NCI-H2107 treated with DMSO at 0.1 percent for 48 hours (cell line): ENCODE measurements at regions not wholly inside any gene's neighbourhood (a gene's known extent, or its start where the extent isn't known, plus 50 kb on each side); places are given as distances from the start of the nearest gene placed in this dataset.

Source experiments
- DNase-seq: peaks from one replicate; lab custom pipeline; 2025; ENCODE audit not compliant: unreplicated experiment; lab: John Stamatoyannopoulos, UW

DNA sequence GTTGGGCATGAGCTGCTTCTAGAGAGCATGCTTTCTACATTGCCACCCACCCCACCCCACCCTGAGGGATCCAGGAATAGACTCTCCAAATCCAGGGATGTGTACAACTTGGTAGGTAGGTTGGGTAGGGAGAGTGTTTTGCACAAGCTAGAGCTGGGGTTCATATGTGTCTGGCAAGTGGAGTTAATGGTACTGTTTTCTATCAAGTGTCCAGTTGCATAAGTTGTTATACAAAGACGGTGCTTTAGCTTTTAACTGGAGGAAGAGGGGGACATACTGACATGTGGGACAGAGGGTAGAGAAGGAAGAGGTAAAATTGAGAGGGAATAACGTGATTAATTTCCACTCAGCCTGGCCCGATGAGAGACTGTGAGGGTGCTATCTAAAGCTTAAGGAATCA is 51.0 kb upstream of the TNC start:
- DNase-seq: no peak

DNA sequence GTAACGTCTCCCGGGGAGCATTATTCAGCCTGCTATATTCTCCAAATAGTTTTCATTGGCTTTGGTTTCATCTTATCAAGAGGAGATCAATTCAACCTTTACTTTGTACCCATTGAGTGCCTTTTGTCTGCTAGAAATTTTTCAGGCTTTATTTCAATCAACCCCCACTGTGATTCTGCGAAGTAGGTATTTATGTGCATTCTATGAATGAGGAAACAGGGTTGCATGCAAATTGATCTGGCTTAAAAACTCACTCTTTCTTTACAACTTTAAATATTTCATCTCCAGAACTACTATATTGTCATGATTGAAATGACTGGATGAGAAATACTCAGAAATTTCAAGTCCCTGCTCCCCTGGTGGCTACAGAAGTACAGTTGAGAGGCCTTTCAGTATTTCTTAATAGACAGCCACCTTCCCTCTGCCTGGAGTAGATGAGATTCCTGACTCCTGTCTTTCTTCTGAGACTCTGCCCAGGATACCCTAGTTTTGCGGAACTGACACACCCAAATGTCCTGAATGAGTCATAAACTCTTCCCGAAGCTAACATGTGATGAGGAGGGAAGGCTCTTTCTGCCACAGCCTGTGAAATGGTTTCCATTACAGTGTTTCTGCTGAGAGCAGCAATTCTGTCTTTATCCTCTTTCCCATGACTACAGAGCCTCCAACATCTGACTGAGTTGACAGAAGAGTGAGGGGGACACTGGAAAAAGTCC is 52.6 kb upstream of the TNC start:
- no peak for DNase-seq

DNA sequence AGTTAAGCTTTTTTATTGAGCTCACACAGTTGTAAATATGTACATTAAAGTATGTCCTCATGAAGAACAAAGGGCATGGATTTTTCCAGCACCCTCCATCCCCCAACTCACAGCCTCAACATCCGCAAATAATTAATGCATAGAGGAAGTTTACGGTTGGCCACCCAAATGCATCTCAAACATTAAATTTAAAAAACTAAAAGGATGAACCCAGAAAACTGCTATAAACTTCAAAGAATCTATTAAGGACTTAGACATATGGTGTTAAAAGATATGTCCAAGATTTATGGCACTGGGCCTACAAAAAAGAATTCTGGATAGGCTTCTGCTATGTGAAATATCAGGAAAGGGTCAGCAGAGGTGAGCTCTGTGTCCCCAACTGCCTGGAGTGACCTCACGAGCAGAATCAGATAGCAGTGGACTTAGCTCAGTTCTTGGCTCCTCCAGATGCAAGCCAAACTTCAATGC is 54.0 kb upstream of the TNC start:
- DNase-seq: no peak

DNA sequence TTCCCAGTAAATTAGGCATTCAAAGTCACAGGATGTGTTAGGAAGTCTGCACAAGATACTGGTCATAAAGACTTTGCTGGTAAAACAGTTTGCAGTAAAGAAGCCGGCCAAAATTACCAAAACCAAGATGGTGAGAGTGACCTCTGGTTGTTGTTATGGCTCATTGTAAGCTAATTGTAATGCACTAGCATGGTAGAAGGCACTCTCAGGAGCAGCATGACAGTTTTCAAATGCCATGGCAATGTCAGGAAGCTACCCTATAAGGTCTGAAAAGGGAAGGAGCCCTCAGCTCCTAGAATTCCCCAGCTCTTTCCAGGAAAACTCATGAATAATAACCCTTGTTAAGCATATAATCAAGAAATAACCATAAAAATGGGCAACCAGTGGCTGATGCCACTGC is 64.3 kb upstream of the TNC start:
- no peak for DNase-seq

DNA sequence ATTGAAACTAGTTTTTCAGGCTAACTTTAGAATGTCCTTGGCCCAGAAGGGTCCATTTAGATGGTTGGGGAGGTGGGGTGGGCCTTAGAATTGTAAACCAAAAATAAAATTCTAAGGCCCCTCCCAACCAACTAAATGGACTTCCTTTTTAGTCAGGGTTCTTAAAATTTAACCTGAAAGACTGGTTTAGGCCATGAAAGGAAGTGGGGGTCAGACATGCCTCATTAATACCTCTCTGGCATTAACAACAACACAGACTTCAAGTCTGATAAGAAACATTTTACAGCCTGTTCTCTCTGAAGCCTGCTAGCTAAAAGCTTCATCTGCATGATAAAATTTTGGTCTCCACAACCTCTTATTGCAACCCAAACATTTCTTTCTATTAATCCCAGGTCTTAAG is 65.5 kb upstream of the TNC start:
- DNase-seq: no peak

DNA sequence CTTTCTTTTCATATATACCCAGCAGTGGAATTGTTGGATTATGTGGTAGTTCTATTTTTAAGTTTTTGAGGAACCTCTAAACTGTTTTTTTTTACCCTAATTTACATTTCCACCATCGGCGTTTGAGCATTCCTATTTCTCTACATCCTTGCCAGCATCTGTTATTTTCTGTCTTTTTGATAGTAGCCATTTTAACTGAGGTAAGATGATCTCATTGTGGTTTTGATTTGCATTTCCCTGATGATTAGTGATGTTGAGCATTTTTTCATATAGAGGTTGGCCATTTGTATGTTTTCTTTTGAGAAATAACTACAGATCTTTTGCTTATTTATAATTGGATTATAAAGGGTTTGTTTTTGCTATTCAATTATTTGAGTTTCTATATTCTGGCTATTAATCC is 71.7 kb upstream of the TNC start:
- DNase-seq: no peak

DNA sequence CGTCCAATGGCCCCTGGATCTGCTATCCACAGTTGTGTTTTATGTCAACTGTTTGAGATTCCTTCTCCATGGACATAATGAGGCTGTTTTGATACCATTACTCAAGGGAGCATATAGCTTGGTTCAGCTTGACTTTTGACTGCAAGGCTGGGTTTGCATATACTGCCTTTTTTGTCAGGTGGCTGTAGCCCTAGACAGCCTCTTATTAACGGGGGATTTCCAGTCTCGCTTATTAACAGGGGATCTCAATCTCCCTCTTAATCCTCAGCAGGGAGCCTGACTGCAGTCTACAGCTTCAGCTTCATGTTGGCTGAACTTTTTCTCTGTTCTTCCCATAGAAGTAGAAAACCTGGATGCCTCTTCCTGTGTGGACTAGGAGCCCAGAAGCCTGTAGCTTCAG is 73.7 kb upstream of the TNC start:
- no peak for DNase-seq

DNA sequence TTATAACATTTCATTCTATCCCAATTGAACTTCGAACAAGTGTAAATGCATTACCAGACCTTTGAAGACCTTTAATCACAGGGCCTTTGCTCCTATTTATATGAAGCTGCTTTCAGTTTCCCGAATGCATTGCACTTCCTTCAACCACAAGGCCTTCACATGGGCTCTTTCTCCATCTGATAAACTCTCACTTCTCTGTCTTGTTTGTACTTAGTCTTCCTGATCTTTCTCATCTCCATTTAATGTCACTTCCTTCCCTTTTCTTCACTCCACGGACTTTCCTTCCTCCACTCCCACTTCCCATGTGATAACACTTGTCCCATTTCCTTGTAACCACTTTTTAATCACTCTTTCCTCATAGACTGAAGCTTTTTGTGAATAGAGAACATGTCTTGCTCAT is 74.3 kb upstream of the TNC start:
- DNase-seq: no peak

DNA sequence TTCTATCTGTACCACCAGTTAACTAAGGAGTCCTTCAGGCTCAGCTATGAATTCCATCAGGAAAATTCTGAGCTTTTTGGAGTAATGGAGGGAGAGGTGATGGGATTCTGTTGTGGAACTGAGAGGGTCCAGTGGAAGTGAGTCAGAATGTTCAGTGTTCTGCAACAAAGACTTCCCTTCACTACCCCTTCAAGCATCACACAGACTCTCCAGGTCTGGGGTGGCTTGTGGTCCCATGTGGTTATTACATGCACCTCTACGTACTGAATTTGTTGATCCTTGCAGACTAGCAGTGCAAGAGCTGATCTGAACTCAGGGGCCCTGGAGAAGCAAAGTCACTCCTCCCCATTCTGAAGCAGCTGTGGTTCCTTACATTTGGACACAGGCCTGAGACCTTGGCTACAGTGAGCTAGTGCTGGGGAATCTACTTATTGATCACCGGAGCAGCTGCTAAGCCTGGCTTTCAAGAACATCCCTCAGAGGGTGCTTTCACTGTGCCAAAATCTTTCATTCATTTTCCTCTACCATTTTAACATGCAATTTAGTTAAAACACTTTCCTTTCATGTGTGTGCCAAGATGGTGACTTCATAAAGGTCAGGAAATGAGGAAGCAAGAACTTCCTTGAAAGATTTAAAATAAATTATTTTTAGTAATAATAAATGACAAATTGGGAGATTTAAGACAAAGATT is 75.0 kb upstream of the TNC start:
- no peak for DNase-seq

DNA sequence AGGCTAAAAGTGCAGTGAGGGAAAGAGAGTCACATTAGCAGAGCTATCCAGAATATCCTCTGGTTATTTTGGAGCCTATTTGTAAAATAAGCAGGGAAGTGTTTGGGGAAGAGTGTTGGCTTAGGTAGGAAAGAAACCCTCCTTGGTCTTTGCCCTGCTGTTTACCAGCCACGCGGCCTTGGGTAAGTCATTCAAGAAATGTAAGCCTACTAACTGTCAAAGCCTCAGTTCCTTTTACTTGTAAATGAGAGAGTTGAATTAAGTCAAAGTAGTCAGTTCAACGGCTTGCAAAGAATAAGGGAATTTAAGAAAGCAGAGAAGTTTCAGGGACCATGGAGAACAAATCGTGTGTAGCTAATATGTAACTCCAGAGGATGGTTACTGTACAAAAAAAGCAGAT is 75.8 kb upstream of the TNC start:
- no peak for DNase-seq

DNA sequence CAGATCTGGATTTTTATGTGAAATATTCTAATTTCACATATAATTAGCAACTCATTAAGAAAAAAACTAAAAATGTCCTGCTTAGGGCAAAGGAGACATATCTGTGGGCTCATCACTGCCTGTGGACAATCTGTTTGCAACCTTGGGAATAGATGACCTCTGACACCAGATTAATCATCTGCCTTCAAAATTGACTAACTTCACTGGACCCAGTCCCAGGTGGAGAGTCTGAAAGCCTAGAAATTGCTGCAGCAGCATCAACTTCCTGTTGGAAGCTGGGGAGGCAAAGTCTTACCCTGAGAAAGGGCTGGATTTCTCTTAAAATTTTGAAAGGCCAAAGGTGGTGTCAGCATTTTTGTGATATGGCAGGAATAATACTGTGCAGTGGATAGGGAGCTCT is 76.3 kb upstream of the TNC start:
- DNase-seq: no peak

DNA sequence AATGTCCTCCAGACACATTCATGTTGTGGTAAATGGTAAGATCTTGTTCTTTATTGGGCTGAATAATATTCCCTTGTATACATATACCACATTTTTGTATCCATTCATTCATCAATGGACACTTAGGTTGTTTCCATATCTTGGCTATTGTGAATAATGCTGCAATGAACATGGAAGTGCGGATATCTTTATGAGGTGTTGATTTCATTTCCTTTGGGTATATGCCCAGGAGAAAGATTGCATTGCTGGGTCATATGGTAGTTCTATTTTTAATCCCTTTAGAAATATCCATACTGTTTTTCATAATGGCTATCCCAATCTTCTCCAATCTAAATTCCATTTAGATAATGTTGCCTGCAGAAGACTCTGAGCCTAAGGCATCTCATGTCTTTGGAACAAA is 78.0 kb upstream of the TNC start:
- no peak for DNase-seq

DNA sequence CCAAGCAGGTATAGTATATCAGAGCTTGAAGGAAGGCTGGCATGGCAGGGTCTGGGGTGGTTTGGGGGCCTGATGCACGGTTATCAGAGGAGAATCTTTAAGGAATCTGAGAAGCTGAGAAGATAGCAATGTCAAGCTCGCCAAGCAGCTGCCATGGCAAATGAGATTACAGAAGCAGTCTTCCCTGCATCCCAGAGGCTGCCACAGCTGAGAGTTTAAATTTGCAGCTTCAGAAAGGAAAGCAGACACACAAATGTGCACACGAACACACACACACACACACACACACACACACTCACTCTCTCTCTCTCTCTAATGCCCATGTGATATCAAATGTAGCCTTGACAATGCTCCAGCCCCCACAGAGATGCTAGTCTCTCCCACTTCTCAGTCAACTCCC is 79.0 kb upstream of the TNC start:
- DNase-seq: no peak

DNA sequence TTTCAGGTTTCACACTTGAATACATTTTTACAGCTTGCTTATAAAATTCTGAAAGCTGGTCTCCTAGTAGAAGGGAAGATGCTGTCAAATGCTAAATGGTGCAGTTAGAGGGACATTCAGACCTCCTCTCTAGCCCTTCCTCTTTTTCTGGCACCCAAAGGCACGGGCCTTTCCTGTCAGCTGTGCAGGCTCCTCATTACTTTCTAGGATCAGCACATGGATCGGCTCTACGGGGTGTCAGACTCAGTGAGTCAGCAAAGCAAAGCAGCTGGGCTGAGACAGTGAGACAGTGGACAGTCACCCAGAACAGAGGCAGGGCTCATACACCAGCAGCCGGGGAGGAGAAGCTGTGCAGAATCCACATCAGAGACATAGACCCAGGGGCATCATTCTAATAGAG is 80.0 kb upstream of the TNC start:
- no peak for DNase-seq

DNA sequence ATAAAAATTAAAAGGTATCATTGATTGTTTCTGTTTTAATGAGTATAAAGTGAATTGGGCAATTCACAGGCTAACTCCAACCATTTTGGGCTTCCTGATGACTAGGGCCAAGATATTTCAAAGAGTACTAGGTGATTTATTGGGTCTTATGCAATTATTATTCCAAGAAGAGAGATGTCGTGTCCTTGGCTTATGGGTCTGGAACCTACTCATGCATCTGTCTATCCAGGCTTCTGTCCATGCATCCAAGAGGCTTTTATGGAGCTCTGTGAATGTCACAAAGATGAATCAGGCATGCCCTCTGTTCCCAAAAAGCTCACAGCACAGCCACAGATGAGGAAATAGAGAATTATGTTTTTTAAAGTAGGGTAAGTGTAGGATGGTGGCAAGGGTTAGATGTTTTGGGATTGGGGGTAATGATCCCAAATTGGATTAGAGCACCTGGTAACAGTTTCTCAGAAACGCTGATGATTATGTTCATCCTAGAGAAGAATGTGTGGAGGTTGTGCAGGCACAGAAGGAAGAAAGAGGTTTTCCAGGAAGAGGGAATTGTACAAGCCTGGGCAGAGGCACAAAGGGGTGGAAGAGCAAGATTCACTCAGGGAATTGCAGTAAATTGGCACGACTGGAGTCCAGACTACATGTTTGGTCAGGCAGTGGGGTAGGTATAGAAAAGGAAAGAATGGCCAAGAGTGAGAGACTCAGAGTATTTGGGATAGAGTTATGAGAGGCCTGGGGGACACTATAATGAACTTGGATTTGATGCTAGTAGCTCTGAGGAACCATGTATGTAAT is 83.0 kb upstream of the TNC start:
- no peak for DNase-seq

DNA sequence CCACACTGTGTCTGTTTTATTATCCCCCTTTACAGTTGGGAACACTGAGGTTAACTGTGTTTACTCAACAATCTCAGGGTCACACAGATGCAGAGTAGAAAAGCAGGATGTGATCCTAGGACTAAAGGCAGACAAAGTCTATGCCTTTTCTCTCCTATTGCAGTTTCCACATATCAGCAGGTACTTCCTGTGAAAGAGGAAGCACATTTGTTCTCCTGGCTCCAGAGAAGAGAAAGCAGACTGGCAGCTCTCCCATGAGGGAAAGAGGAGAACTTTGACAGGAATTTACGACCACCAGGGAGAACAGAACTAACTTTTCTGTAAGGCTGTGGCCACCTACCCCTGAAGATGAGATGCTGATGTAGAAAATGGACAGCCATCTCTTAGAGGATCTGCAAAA is 84.2 kb upstream of the TNC start:
- no peak for DNase-seq

DNA sequence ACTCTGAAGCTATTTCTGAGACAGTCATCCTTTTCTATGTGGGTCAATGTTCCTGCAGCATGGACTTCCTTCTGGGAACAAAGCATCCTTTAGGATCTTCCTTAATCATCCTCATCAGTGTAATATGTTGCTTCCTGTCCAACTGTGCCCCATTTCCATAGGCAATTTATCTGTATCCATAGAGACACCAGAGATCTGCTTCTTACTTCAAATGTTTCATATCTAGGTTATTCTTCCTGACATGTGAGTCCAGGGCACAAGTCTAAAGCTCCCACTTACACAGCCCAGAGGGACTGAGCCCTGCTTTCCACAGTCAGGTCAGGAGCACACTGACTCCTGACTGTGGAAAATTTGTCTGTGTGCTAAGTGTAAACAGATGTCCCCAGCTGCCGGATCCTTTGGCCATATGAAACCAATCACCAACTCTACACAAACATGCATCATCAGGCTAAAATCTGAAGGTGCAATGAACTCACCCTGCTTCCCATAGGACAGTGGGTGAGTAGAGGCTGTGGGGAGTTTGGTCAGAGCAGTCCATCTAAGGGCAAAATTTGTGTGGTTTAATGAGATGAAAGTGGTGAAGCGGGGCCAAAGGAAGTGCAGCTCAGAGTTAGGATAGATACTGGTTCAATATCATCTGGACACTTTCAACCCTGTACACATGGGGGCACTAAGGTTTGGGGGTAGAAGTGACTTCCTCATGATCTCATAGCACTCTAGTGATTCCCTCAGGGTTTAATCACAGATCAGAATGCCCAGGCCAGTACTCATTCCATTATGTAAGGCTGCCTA is 85.2 kb upstream of the TNC start:
- no peak for DNase-seq

DNA sequence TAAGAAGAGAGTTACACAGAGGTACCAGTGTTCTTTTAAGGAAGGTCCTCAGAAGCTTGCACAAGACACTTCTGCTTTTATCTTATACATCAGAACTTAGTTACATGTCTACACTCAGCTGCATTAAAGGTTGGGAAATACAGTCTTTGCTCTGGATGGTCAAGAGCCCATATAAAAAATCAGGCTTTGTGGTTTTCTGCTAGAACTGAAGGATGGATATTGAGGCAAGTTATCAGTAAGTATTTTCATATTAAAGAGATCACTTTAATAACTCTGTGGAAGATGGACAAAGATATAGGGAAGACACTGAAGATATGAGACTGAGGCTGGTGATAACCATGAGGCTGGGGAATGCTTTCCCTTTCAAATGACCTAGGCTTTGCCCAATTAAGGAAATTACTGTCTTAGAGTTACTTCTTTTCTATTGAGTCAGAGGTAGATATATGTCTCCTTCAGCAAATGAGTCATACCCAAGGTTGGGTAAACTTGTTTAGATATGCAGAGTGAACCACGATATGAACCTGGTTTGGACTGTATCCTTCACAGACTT is 87.0 kb upstream of the TNC start:
- no peak for DNase-seq

DNA sequence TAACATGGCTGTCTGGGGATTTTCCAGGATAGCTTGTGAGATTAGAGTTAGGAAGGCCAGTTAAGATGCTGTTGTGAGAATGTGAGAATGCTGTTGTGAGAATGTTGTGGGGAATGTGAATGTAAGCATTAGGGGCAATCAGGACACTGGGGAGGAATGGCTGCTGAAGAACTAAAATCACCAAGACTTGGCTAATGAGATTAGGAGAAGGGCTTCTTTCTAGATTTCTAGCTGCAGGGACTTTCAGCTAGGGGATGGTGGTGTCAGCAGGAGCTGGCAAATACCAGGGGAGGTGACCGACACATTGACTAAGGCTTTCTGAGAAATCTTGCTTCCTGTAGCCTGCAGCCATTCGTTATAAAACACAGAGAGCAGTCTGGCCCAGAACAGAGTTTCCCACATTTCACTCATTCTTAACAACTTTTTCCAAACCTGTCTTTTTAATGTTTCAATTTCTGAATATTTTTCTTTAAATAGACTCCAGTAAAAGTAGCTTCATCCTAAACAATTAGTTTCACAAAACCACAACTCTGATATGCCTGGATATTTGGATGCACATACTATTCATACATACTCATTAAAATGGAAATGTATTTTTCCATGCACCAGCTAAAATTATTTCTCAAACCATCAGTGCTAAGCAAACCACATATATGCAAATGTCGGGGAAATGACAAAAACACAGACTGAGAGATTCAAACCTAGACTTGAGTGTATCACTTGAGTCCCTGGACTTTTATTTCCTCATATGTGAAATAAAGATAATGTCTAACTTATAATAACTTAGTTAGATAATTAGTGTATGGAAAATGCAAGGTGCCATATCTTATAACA is 89.3 kb upstream of the TNC start:
- no peak for DNase-seq

DNA sequence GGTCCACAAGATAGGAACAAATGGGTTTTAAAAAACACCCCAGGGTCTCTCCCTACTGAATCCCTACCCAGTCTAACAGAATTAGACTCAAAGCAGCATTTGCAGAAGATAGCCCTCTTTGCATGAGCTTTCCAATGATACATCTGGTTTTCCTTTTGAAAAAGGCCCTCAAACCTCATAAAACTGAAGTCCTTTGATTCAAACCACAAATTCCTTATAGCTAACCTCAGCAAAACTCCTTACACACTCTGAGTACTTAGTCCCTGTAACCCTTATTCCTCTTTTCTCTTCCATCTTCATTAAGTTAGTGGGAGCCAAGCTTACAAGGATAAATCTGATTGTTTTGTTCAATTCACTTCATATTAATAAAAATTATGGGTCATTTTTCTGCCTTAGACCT is 90.5 kb upstream of the TNC start:
- DNase-seq: no peak
